Endothelial cell (in vitro differentiated cells): ENCODE measurements at regions not wholly inside any gene's neighbourhood (a gene's known extent, or its start where the extent isn't known, plus 50 kb on each side); places are given as distances from the start of the nearest gene placed in this dataset.

Experiments
- DNase-seq: peaks from one replicate; pipeline ENCODE4 v3.0.0; 2021; ENCODE audit warnings: low spot score
- H3K27ac Mint-ChIP-seq: one replicate; pipeline ENCODE4 v1.8.0; 2021; ENCODE audit warnings: mixed read lengths, inconsistent platforms; ENCODE audit not compliant: unreplicated experiment
- H3K27me3 Mint-ChIP-seq: one replicate; pipeline ENCODE4 v1.8.0; 2021; ENCODE audit warnings: mild to moderate bottlenecking, moderate library complexity, mixed read lengths, inconsistent platforms; ENCODE audit not compliant: unreplicated experiment
- H3K36me3 Mint-ChIP-seq: one replicate; pipeline ENCODE4 v1.8.0; 2021; ENCODE audit warnings: mild to moderate bottlenecking, low read depth, mixed read lengths, inconsistent platforms; ENCODE audit not compliant: unreplicated experiment
- H3K4me1 Mint-ChIP-seq: one replicate; pipeline ENCODE4 v1.8.0; 2021; ENCODE audit warnings: mild to moderate bottlenecking, mixed read lengths, inconsistent platforms; ENCODE audit not compliant: unreplicated experiment
- H3K4me3 Mint-ChIP-seq: one replicate; pipeline ENCODE4 v1.8.0; 2021; ENCODE audit warnings: mild to moderate bottlenecking, mixed read lengths, inconsistent platforms; ENCODE audit not compliant: unreplicated experiment
- H3K9me3 Mint-ChIP-seq: one replicate; pipeline ENCODE4 v1.8.0; 2021; ENCODE audit warnings: mixed read lengths, inconsistent platforms; ENCODE audit not compliant: unreplicated experiment
- CTCF ChIP-seq: fragments of 200-600 bp; sonication (generic); IDR thresholded peaks from one replicate; pipeline ENCODE4 v1.5.0; 2021; ENCODE audit warnings: antibody characterized with exemption; ENCODE audit not compliant: unreplicated experiment

- no peak for DNase-seq
- TF ChIP-seq CTCF, result no peak
- H3K4me3 Mint-ChIP-seq, result no peak overlapping the region
- peaks cover 3% of the 10 kb centered on the region for H3K27me3 Mint-ChIP-seq
- no peak overlapping the region for H3K27ac Mint-ChIP-seq
- no peaks in the 10 kb centered on the region for H3K36me3 Mint-ChIP-seq
- no peaks in the 10 kb centered on the region for H3K9me3 Mint-ChIP-seq
- H3K4me1 Mint-ChIP-seq, result peaks cover 10% of the 10 kb centered on the region
Measured at GRCh38 chr11:13062115-13062514, 53.0 kb downstream of the RASSF10 start.

GRCh38 chr11:13064593-13064992 is 55.5 kb downstream of the RASSF10 start:
- Mint-ChIP-seq H3K27ac (no peak overlapping the region), H3K36me3 (no peaks in the 10 kb centered on the region), H3K27me3 (peaks cover 3% of the 10 kb centered on the region), H3K4me3 (no peak overlapping the region), H3K4me1 (peaks cover 10% of the 10 kb centered on the region), H3K9me3 (no peaks in the 10 kb centered on the region)
- TF ChIP-seq CTCF, result no peak
- DNase-seq, result no peak

DNA sequence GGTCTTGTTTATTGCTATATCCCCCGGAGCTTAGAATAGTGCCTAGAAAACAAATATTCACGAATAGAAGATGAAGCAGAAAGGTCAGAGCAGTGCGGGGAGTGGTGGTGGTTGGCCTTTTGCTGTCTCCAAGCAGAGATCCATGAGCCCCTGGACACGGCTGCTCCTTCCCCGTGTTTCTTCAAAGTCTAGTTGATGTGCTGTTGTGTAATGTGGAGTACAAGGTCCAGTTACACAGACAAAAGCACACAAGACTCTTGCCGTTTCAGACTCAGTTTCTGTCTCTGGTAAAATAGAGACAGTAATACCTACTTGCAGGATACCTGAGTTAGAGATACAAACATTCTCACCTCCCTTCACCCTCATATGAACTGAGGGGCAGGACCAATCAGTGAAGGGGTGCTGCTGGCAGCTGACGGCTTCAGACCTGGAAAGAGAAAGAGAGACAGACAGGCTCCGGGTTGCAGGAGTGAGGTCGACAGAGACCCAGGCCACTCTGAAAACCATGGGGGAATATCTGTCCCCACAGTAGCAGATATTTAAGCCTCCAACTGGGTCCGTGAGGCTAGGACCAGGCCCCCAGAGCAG is 56.2 kb downstream of the RASSF10 start:
- no peaks in the 10 kb centered on the region for H3K36me3 Mint-ChIP-seq
- DNase-seq, result no peak
- H3K27ac Mint-ChIP-seq, result no peak overlapping the region
- peaks cover 3% of the 10 kb centered on the region for H3K27me3 Mint-ChIP-seq
- no peak overlapping the region for H3K4me3 Mint-ChIP-seq
- peaks cover 10% of the 10 kb centered on the region for H3K4me1 Mint-ChIP-seq
- no peak for TF ChIP-seq CTCF
- no peaks in the 10 kb centered on the region for H3K9me3 Mint-ChIP-seq

GRCh38 chr11:13068211-13068610 is 59.1 kb downstream of the RASSF10 start:
- TF ChIP-seq CTCF, result no peak
- Mint-ChIP-seq H3K27ac (no peak overlapping the region), H3K36me3 (no peaks in the 10 kb centered on the region), H3K4me3 (no peak overlapping the region), H3K27me3 (peaks cover 6% of the 10 kb centered on the region), H3K9me3 (no peaks in the 10 kb centered on the region), H3K4me1 (peaks cover 10% of the 10 kb centered on the region)
- DNase-seq, result no peak

- peaks cover 5% of the 10 kb centered on the region for H3K27me3 Mint-ChIP-seq
- no peak overlapping the region for H3K4me3 Mint-ChIP-seq
- H3K27ac Mint-ChIP-seq, result no peak overlapping the region
- no peak for DNase-seq
- TF ChIP-seq CTCF, result no peak
- H3K9me3 Mint-ChIP-seq, result no peaks in the 10 kb centered on the region
- no peaks in the 10 kb centered on the region for H3K36me3 Mint-ChIP-seq
- peaks cover 8% of the 10 kb centered on the region for H3K4me1 Mint-ChIP-seq
Measured at GRCh38 chr11:13073119-13073981, 64.2 kb downstream of the RASSF10 start.
